ENCODE measurements at regions not wholly inside any gene's neighbourhood (a gene's known extent, or its start where the extent isn't known, plus 50 kb on each side); places are given as distances from the start of the nearest gene placed in this dataset.

DNA sequence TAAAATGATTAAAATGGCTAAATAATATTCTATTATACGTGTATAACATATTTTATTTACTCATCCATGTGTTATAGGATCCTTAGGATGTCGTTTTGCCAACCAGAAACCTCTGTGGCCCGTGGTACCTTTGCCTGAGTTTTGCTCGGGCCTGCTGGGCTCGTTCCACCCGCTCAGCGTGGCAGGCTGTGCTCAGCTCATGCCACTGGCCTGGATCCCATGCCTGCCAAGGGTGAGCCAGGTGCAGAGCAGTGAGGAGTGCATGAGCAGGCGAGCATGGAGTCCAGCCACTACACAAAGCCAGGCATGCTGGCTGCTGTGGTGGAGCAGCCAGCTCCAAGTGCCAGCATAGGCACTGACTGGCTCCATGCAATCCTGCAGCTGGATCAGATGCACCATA, 417.2 kb downstream of the TTLL7 start (continued):
- TF ChIP-seq, protein P1, sequence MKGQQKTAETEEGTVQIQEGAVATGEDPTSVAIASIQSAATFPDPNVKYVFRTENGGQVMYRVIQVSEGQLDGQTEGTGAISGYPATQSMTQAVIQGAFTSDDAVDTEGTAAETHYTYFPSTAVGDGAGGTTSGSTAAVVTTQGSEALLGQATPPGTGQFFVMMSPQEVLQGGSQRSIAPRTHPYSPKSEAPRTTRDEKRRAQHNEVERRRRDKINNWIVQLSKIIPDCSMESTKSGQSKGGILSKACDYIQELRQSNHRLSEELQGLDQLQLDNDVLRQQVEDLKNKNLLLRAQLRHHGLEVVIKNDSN (IDR thresholded peaks at IDR 0.05; ENCODE audit: borderline replicate concordance, extremely low read length, insufficient read depth, low read depth, low read length), result no peak
- TF ChIP-seq CEBPB (IDR thresholded peaks at IDR 0.05; ENCODE audit: borderline replicate concordance in 1 of 2, low read depth in 2 of 2, low read length in 2 of 2), result no peak
- no peak for TF ChIP-seq EED (IDR thresholded peaks at IDR 0.05; ENCODE audit: low read depth)
- TF ChIP-seq JUND (IDR thresholded peaks at IDR 0.05; ENCODE audit: low read depth, low read length), result no peak

DNA sequence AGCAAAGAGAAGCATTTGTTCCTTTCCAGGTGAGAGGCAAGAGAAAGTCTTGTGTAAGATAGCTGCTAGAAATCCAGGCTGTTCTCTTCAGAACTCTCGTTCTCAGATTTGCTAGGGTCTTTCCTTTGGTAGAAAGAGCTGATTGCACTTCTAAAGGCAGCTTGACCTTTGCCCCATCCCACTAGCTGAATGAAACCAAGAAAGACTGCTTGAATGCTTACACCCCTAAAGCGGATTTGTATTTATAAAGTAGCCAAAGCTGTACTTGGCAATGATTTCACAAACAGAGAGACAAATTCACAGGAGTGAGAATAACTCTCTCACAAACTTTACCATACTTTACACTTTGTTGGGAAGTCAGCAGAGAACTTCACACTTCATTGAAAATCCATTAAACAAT, 424.1 kb downstream of the TTLL7 start:
- DNase-seq (ENCODE audit: low read depth, low spot score), result no peak
- Histone ChIP-seq H3K79me2 (ENCODE audit: control insufficient read depth, insufficient read depth, low read length) (no peaks in the 10 kb centered on the region), H2AFZ (ENCODE audit: control insufficient read depth, low read depth, low read length) (peak overlapping the region; percentile 20; the same call in 1 of the 2 replicates), H3K9me3 (replicated peaks; ENCODE audit: control insufficient read depth, insufficient read depth, low read length) (no peaks in the 10 kb centered on the region), H3K4me1 (ENCODE audit: control insufficient read depth, insufficient read depth, low read length) (no peaks in the 10 kb centered on the region), H3K9ac (ENCODE audit: control insufficient read depth, insufficient read depth, low read length) (no peak overlapping the region), H3K4me3 (no peak overlapping the region), H3K27me3 (replicated peaks in 1 of 2; ENCODE audit: control insufficient read depth in 2 of 2, insufficient read depth in 2 of 2, low read length in 1 of 2) (no peaks in the 10 kb centered on the region), H3K27ac (ENCODE audit: control insufficient read depth, insufficient read depth) (no peak overlapping the region), H4K20me1 (ENCODE audit: control insufficient read depth, insufficient read depth) (no peaks in the 10 kb centered on the region), H3K36me3 (ENCODE audit: control insufficient read depth in 2 of 2, insufficient read depth in 2 of 2, low read length in 1 of 2) (no peaks in the 10 kb centered on the region), H3K4me2 (ENCODE audit: control insufficient read depth, insufficient read depth) (no peak overlapping the region)
- intact Hi-C loops (cut with micrococcal nuclease; ENCODE audit: unreplicated experiment), result no loop called here
- RAD21 ChIA-PET (ENCODE audit: unreplicated experiment), result interaction anchor here (0.6 to 1.4 kb wide), 5 partner anchors 15 to 496 kb away, joined by 3 to 4 read pairs (median 3); no protein-coding TSS in a partner anchor
- TF ChIP-seq EP300 (IDR thresholded peaks at IDR 0.05; ENCODE audit: borderline replicate concordance in 1 of 2, control insufficient read depth in 1 of 2, low read depth in 2 of 2, low read length in 2 of 2) (no peak), NR2F1 (conservative IDR thresholded peaks at IDR 0.05) (peak; percentile 72), NBN (IDR thresholded peaks at IDR 0.05) (no peak), NR2C1 (IDR thresholded peaks at IDR 0.05) (peak; percentile 22; the same call in 1 of the 2 replicates), ZNF274 (IDR thresholded peaks at IDR 0.05; ENCODE audit: insufficient read depth, insufficient read length) (no peak), ZZZ3 (IDR thresholded peaks at IDR 0.05; ENCODE audit: control insufficient read depth, insufficient read length, low read depth) (no peak)
- TF ChIP-seq, protein P2, sequence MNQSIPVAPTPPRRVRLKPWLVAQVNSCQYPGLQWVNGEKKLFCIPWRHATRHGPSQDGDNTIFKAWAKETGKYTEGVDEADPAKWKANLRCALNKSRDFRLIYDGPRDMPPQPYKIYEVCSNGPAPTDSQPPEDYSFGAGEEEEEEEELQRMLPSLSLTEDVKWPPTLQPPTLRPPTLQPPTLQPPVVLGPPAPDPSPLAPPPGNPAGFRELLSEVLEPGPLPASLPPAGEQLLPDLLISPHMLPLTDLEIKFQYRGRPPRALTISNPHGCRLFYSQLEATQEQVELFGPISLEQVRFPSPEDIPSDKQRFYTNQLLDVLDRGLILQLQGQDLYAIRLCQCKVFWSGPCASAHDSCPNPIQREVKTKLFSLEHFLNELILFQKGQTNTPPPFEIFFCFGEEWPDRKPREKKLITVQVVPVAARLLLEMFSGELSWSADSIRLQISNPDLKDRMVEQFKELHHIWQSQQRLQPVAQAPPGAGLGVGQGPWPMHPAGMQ (IDR thresholded peaks at IDR 0.05; ENCODE audit: borderline replicate concordance), result no peak
- 31% methylated on average over 2 of the region's 2 CpGs for WGBS (ENCODE audit: insufficient coverage, insufficient replicate concordance, low lambda C conversion rate, missing lambda C conversion rate)
- SMC1A ChIA-PET (ENCODE audit: uncharacterized antibody, unreplicated experiment), result interaction anchor here (0.8 to 1.8 kb wide), 7 partner anchors 10 to 75 kb away, joined by 3 to 8 read pairs (median 5); no protein-coding TSS in a partner anchor
- FAIRE-seq, result no peak
- POLR2A ChIA-PET, result interaction anchor here (0.6 kb wide), 1 partner anchor 58 kb away, joined by 3 read pairs; no protein-coding TSS in a partner anchor
- in situ Hi-C loops (cut with MboI), result no loop called here
- CTCF ChIA-PET, result interaction anchor here (0.6 to 0.8 kb wide), 2 partner anchors 22 to 77 kb away, joined by 3 read pairs; no protein-coding TSS in a partner anchor
- no TSS peak for BruUV-seq (replicated peaks)
- peak; percentile 80 for ATAC-seq
